ENCODE measurements at regions not wholly inside any gene's neighbourhood (a gene's known extent, or its start where the extent isn't known, plus 50 kb on each side); places are given as distances from the start of the nearest gene placed in this dataset.
"Not testable (repeated sequence)": the region's sequence is repeated elsewhere in the genome, so short reads cannot be mapped to it uniquely, and the experiment has no call there.

- Histone ChIP-seq H3K9me3 (peaks cover 2 to 6% (median 5%) of the 10 kb centered on the region in 3 donors), H3K27me3 (peaks cover 0 to 14% of the 10 kb centered on the region in 2 donors), H3K27ac (no peak overlapping the region), H3K4me1 (no peaks in the 10 kb centered on the region), H3K36me3 (no peaks in the 10 kb centered on the region), H3K4me3 (no peak overlapping the region)
- TF ChIP-seq, protein P1, sequence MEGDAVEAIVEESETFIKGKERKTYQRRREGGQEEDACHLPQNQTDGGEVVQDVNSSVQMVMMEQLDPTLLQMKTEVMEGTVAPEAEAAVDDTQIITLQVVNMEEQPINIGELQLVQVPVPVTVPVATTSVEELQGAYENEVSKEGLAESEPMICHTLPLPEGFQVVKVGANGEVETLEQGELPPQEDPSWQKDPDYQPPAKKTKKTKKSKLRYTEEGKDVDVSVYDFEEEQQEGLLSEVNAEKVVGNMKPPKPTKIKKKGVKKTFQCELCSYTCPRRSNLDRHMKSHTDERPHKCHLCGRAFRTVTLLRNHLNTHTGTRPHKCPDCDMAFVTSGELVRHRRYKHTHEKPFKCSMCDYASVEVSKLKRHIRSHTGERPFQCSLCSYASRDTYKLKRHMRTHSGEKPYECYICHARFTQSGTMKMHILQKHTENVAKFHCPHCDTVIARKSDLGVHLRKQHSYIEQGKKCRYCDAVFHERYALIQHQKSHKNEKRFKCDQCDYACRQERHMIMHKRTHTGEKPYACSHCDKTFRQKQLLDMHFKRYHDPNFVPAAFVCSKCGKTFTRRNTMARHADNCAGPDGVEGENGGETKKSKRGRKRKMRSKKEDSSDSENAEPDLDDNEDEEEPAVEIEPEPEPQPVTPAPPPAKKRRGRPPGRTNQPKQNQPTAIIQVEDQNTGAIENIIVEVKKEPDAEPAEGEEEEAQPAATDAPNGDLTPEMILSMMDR (IDR thresholded peaks at IDR 0.05) = no peak
- intact Hi-C loops (cut with DNase I; ENCODE audit: low total_unique reads) = no loop called here
- no peak for DNase-seq
Measured at GRCh38 chr5:171721464-171721863, 64.2 kb upstream of the SMIM23 start.

- no peak overlapping the region for H3K4me3 ChIP-seq
- no peaks in the 10 kb centered on the region for H3K36me3 ChIP-seq
- DNase-seq = no peak
- peaks cover 0 to 10% of the 10 kb centered on the region in 2 donors for H3K27me3 ChIP-seq
- no peak overlapping the region for H3K27ac ChIP-seq
- intact Hi-C loops (cut with DNase I; ENCODE audit: low total_unique reads) = no loop called here
- TF ChIP-seq, protein P1 (IDR thresholded peaks at IDR 0.05) = no peak
- no peaks in the 10 kb centered on the region for H3K4me1 ChIP-seq
- peaks cover 4 to 17% (median 13%) of the 10 kb centered on the region in 3 donors for H3K9me3 ChIP-seq
Measured at GRCh38 chr5:171724468-171725204, 61.0 kb upstream of the SMIM23 start.

DNA sequence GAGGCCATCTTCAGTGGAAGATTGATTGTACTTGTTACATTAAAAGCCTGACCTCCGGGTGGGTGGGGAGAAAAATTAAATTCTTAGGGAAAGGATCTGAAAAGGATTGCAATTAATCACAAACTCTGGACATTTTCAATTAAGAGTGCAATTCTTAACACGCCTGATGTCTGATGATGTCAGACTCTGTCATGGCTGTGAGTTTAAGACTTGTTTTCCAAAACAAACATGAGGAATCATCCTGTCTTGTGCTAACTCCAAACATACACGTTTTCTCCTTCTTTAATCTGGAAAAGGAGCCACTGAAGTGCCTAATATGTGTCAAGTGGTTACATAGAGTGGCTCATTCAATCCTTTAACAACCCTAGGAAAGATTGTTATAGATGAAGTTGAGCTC, 60.4 kb upstream of the SMIM23 start:
- H3K9me3 ChIP-seq = peaks cover 4 to 23% (median 13%) of the 10 kb centered on the region in 3 donors
- intact Hi-C loops (cut with DNase I; ENCODE audit: low total_unique reads) = no loop called here
- no peaks in the 10 kb centered on the region for H3K36me3 ChIP-seq
- no peak overlapping the region for H3K27ac ChIP-seq
- no peak overlapping the region for H3K4me3 ChIP-seq
- H3K27me3 ChIP-seq = peaks cover 0 to 10% of the 10 kb centered on the region in 2 donors
- DNase-seq = no peak
- TF ChIP-seq, protein P1 (IDR thresholded peaks at IDR 0.05) = no peak
- H3K4me1 ChIP-seq = no peaks in the 10 kb centered on the region

DNA sequence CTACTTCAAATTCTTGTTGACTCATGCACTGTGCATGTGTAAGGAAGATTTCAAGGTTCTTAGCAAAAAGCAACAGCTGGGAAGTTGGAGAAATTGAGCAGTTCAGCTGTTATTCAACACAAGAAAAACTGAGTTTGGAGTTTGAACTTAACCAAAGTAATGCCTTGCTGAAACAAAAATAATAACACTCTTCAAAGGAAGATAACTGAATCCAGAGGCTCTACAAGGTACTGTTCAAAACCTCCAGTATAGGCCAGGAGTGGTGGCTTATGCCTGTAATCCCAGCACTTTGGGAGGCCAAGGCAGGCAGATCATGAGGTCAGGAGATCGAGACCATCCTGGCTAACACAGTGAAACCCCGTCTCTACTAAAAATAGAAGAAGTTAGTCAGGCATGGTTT, 58.8 kb upstream of the SMIM23 start:
- H3K4me3 ChIP-seq; H3K27me3 ChIP-seq; DNase-seq; H3K36me3 ChIP-seq; intact Hi-C loops (cut with DNase I; ENCODE audit: low total_unique reads); H3K27ac ChIP-seq; H3K4me1 ChIP-seq: not testable (repeated sequence)
- peaks cover 4 to 23% (median 20%) of the 10 kb centered on the region in 3 donors for H3K9me3 ChIP-seq

GRCh38 chr5:171728686-171729085, 56.9 kb upstream of the SMIM23 start:
- Histone ChIP-seq H3K36me3 (no peaks in the 10 kb centered on the region), H3K27ac (no peak overlapping the region), H3K27me3 (no peaks in the 10 kb centered on the region), H3K4me1 (no peaks in the 10 kb centered on the region), H3K4me3 (no peak overlapping the region), H3K9me3 (peaks cover 4 to 23% (median 20%) of the 10 kb centered on the region in 3 donors)
- no peak for DNase-seq
- intact Hi-C loops (cut with DNase I; ENCODE audit: low total_unique reads) = no loop called here
- TF ChIP-seq, protein P1 (IDR thresholded peaks at IDR 0.05) = no peak

All from tibial artery (tissue), 4 donors.